ENCODE measurements at regions not wholly inside any gene's neighbourhood (a gene's known extent, or its start where the extent isn't known, plus 50 kb on each side); places are given as distances from the start of the nearest gene placed in this dataset.
"Not testable (repeated sequence)": the region's sequence is repeated elsewhere in the genome, so short reads cannot be mapped to it uniquely, and the experiment has no call there.

DNA sequence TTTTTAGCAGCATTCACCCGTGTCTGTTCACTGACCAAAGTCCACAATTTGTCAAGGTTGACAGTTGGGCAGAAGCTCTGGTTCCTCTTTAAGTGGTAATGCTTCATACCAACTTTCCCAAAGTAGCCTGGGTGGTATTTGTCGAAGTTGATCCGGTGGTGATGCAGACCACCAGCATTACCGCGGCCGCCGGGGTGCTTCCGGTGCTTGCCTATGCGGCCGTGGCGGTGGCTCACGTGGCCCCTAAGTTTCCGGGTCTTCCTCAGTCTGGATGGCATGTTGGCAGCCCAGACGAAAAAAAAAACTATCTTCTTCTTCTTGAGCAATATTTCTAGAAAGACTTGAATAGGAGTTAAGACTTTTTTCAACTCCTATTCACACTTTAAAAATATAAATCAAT, 151.4 kb upstream of the RGS17 start:
- TF ChIP-seq, protein P1, sequence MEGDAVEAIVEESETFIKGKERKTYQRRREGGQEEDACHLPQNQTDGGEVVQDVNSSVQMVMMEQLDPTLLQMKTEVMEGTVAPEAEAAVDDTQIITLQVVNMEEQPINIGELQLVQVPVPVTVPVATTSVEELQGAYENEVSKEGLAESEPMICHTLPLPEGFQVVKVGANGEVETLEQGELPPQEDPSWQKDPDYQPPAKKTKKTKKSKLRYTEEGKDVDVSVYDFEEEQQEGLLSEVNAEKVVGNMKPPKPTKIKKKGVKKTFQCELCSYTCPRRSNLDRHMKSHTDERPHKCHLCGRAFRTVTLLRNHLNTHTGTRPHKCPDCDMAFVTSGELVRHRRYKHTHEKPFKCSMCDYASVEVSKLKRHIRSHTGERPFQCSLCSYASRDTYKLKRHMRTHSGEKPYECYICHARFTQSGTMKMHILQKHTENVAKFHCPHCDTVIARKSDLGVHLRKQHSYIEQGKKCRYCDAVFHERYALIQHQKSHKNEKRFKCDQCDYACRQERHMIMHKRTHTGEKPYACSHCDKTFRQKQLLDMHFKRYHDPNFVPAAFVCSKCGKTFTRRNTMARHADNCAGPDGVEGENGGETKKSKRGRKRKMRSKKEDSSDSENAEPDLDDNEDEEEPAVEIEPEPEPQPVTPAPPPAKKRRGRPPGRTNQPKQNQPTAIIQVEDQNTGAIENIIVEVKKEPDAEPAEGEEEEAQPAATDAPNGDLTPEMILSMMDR (IDR thresholded peaks at IDR 0.05), result not testable (repeated sequence)
- not testable (repeated sequence) for TF ChIP-seq POLR2A (IDR thresholded peaks at IDR 0.05)
